Esophagus muscularis mucosa (tissue), 3 donors: ENCODE measurements at regions not wholly inside any gene's neighbourhood (a gene's known extent, or its start where the extent isn't known, plus 50 kb on each side); places are given as distances from the start of the nearest gene placed in this dataset.

Experiments used
- CTCF ChIP-seq, 3 experiments: fragments of 200-600 bp in 2 of 3; fragments of 450-650 bp in 1 of 3; sonication (generic) in 2 of 3; IDR thresholded peaks; one replicate each; pipeline ENCODE4 v1.5.1; 2017 to 2019; ENCODE audit warnings: antibody characterized with exemption in 3 of 3, mild to moderate bottlenecking in 2 of 3, moderate library complexity in 1 of 3
- POLR2A ChIP-seq: fragments of 450-650 bp; IDR thresholded peaks from one replicate; pipeline ENCODE4 v1.6.1; 2017; ENCODE audit warnings: antibody characterized with exemption, moderate library complexity, mild to moderate bottlenecking, low read depth

GRCh38 chr1:37277366-37277765, 197.0 kb upstream of the ZC3H12A start:
- TF ChIP-seq CTCF (IDR thresholded peaks at IDR 0.05): no peak
- no peak for TF ChIP-seq POLR2A
